ENCODE measurements at regions not wholly inside any gene's neighbourhood (a gene's known extent, or its start where the extent isn't known, plus 50 kb on each side); places are given as distances from the start of the nearest gene placed in this dataset.

DNA sequence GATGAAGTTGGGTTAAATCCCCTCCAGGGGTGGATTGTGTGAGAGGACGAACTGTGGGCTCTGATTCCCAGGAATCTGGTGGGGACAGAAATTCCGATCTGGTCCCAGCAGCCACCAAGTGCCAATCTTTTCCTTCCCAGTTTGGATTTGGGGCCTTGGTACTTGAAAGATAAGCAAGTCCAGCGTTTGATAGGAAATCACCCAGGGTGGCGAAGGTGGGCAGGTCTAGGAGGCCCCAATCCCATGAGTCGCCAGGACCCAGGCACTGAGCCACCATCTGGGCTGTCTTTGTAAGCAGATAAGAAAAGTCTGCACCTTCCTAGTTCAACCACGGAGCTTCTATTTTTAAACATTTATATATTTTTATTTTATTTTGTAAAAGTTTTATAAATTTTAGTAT lies 122.6 kb upstream of the LSM8 start:
- Histone ChIP-seq H3K27ac (no peak overlapping the region), H3K9me3 (ENCODE audit: low read depth) (no peaks in the 10 kb centered on the region), H3K4me2 (no peak overlapping the region), H2AFZ (no peak overlapping the region), H3K4me1 (ENCODE audit: insufficient read depth) (peaks cover 3% of the 10 kb centered on the region), H3K4me3 (no peak overlapping the region), H3K9me2 (replicated peaks; ENCODE audit: insufficient read depth) (no peaks in the 10 kb centered on the region), H4K20me1 (ENCODE audit: insufficient read depth, poor library complexity, severe bottlenecking) (no peaks in the 10 kb centered on the region), H3K79me2 (no peaks in the 10 kb centered on the region), H3K27me3 (no peaks in the 10 kb centered on the region), H3K36me3 (replicated peaks; ENCODE audit: insufficient read depth, low read depth) (no peaks in the 10 kb centered on the region)
- no peak for DNase-seq (ENCODE audit: low spot score)
- WGBS (ENCODE audit: low lambda C conversion rate, missing lambda C conversion rate): 86% methylated on average over 6 of the region's 6 CpGs
- TF ChIP-seq EZH2phosphoT487 (IDR thresholded peaks at IDR 0.05; ENCODE audit: low read depth, severe bottlenecking, unreplicated experiment) (no peak), EZH2 (IDR thresholded peaks at IDR 0.05; ENCODE audit: borderline replicate concordance) (no peak)
- TF ChIP-seq, protein P1, sequence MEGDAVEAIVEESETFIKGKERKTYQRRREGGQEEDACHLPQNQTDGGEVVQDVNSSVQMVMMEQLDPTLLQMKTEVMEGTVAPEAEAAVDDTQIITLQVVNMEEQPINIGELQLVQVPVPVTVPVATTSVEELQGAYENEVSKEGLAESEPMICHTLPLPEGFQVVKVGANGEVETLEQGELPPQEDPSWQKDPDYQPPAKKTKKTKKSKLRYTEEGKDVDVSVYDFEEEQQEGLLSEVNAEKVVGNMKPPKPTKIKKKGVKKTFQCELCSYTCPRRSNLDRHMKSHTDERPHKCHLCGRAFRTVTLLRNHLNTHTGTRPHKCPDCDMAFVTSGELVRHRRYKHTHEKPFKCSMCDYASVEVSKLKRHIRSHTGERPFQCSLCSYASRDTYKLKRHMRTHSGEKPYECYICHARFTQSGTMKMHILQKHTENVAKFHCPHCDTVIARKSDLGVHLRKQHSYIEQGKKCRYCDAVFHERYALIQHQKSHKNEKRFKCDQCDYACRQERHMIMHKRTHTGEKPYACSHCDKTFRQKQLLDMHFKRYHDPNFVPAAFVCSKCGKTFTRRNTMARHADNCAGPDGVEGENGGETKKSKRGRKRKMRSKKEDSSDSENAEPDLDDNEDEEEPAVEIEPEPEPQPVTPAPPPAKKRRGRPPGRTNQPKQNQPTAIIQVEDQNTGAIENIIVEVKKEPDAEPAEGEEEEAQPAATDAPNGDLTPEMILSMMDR (IDR thresholded peaks at IDR 0.05; ENCODE audit: poor library complexity): no peak

DNA sequence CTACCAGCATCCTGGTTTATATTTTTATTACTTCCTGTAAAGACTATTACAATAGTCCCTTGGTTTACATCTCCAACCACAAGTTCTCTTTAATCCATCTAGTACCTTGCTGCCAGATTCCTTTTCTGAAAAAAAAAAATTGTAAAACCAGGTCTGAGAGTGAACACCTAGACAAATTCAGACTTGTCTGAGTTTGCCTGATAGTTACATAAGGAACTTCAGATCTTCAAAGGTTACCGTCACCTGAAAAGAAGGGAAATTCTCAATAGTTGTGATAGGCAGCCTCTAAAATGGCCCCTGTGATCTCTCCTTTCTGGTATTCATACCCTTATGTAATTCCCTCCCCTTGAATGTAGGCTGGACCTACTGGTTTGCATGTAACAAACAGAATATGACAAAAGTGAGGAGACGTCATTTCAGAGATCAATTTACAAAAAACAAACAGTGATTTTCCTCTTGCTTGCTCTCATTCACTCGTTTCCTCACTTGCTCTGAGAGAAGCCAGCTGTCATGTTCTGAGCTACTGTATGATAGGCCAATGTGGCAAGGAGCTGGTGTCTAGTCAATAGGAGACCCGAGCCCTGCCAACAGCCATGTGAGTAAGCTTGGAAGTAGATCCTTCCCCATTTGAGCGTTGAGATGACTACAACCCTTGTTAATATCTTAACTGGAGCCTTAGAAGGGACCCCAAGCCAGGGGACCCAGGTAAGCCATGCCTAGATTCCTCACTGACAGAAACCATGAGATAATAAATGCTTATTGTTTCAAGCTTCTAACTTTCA lies 110.9 kb upstream of the LSM8 start:
- Histone ChIP-seq H3K79me2 (no peaks in the 10 kb centered on the region), H3K4me3 (no peak overlapping the region), H3K4me1 (ENCODE audit: insufficient read depth) (no peaks in the 10 kb centered on the region), H3K27me3 (no peaks in the 10 kb centered on the region), H3K27ac (peak overlapping the region; percentile 49), H3K9me2 (replicated peaks; ENCODE audit: insufficient read depth) (no peaks in the 10 kb centered on the region), H3K36me3 (replicated peaks; ENCODE audit: insufficient read depth, low read depth) (no peaks in the 10 kb centered on the region), H4K20me1 (ENCODE audit: insufficient read depth, poor library complexity, severe bottlenecking) (no peaks in the 10 kb centered on the region), H3K4me2 (no peak overlapping the region), H3K9me3 (ENCODE audit: low read depth) (no peaks in the 10 kb centered on the region), H2AFZ (no peak overlapping the region)
- 75% methylated on average over 5 of the region's 5 CpGs for WGBS (ENCODE audit: low lambda C conversion rate, missing lambda C conversion rate)
- DNase-seq (ENCODE audit: low spot score): no peak
- TF ChIP-seq, protein P1 (IDR thresholded peaks at IDR 0.05; ENCODE audit: poor library complexity): no peak
- TF ChIP-seq EZH2 (IDR thresholded peaks at IDR 0.05; ENCODE audit: borderline replicate concordance) (no peak), EZH2phosphoT487 (IDR thresholded peaks at IDR 0.05; ENCODE audit: low read depth, severe bottlenecking, unreplicated experiment) (no peak)

DNA sequence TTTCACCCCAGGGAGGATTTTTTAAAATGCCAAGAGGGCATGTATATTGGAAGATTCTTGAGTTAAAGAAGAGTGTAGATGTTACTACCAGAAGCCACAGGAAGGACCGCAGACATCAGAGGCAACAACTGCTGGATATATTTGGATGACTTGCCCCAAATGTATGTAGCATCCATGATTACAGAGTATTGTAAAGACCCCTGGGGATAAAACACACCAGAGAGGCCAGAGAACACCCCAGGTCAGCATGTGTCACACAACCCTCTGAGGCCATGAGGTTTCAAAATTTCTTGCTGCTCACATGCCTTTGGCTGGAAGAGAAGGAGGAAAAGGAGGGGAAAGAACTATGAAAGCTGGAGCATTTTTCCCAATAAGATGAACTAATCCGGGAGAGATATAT lies 108.0 kb upstream of the LSM8 start:
- no peak for DNase-seq (ENCODE audit: low spot score)
- Histone ChIP-seq H3K27me3 (no peaks in the 10 kb centered on the region), H3K4me1 (ENCODE audit: insufficient read depth) (no peaks in the 10 kb centered on the region), H3K36me3 (replicated peaks; ENCODE audit: insufficient read depth, low read depth) (no peaks in the 10 kb centered on the region), H3K4me2 (no peak overlapping the region), H4K20me1 (ENCODE audit: insufficient read depth, poor library complexity, severe bottlenecking) (no peaks in the 10 kb centered on the region), H3K4me3 (no peak overlapping the region), H3K9me3 (ENCODE audit: low read depth) (no peaks in the 10 kb centered on the region), H2AFZ (no peak overlapping the region), H3K9me2 (replicated peaks; ENCODE audit: insufficient read depth) (no peaks in the 10 kb centered on the region), H3K27ac (no peak overlapping the region), H3K79me2 (no peaks in the 10 kb centered on the region)
- TF ChIP-seq, protein P1 (IDR thresholded peaks at IDR 0.05; ENCODE audit: poor library complexity): no peak
- TF ChIP-seq EZH2 (IDR thresholded peaks at IDR 0.05; ENCODE audit: borderline replicate concordance) (no peak), EZH2phosphoT487 (IDR thresholded peaks at IDR 0.05; ENCODE audit: low read depth, severe bottlenecking, unreplicated experiment) (no peak)
- WGBS (ENCODE audit: low lambda C conversion rate, missing lambda C conversion rate): 98% methylated on average over 2 of the region's 2 CpGs
